Prostate gland (tissue), 2 donors: ENCODE measurements at regions not wholly inside any gene's neighbourhood (a gene's known extent, or its start where the extent isn't known, plus 50 kb on each side); places are given as distances from the start of the nearest gene placed in this dataset.

Source experiments
- CTCF ChIP-seq, 4 experiments: fragments of 200-600 bp in 2 of 4; fragments of 450-650 bp in 2 of 4; sonication (generic) in 2 of 4; IDR thresholded peaks; 1 replicate in 3 of 4; 2 replicates in 1 of 4; pipeline ENCODE4 v1.5.1; 2016 to 2019; ENCODE audit warnings: antibody characterized with exemption in 4 of 4, mild to moderate bottlenecking in 2 of 4, moderate library complexity in 2 of 4
- POLR2A ChIP-seq: fragments of 450-650 bp; IDR thresholded peaks from one replicate; pipeline ENCODE4 v1.6.1; 2016; ENCODE audit warnings: antibody characterized with exemption, mild to moderate bottlenecking
- POLR2AphosphoS5 ChIP-seq: sonication (generic); formaldehyde crosslinking; IDR thresholded peaks from one replicate; pipeline ENCODE4 v1.6.1; 2017; ENCODE audit warnings: antibody characterized with exemption

GRCh38 chr3:178895178-178895789, 176.3 kb downstream of the ZMAT3 start:
- TF ChIP-seq CTCF (IDR thresholded peaks at IDR 0.05) (no peak), POLR2AphosphoS5 (no peak), POLR2A (no peak)
